GM10248 (cell line): ENCODE measurements at regions not wholly inside any gene's neighbourhood (a gene's known extent, or its start where the extent isn't known, plus 50 kb on each side); places are given as distances from the start of the nearest gene placed in this dataset.

Source experiments
- CTCF ChIA-PET: fragments of 300-600 bp; sonication (Branson Sonifier 250); formaldehyde crosslinking; extraction: SDS; loops from one replicate; lab custom pipeline; 2021; ENCODE audit warnings: antibody characterized with exemption; lab: Yijun Ruan, JAX
- POLR2A ChIA-PET: fragments of 350-650 bp; sonication (Branson Sonifier 250); formaldehyde crosslinking; extraction: SDS; loops from one replicate; lab custom pipeline; 2020; ENCODE audit warnings: antibody characterized with exemption; lab: Yijun Ruan, JAX
- DNase-seq: peaks from one replicate; pipeline ENCODE4 v3.0.0; 2012; ENCODE audit errors: extremely low spot score
- TF ChIP-seq, protein P1 (sequence below): IDR thresholded peaks from 2 replicates; pipeline ENCODE4 v1.5.1; 2012; ENCODE audit warnings: mild to moderate bottlenecking, low read depth; ENCODE audit errors: extremely low read depth, missing control alignments, control extremely low read depth

DNA sequence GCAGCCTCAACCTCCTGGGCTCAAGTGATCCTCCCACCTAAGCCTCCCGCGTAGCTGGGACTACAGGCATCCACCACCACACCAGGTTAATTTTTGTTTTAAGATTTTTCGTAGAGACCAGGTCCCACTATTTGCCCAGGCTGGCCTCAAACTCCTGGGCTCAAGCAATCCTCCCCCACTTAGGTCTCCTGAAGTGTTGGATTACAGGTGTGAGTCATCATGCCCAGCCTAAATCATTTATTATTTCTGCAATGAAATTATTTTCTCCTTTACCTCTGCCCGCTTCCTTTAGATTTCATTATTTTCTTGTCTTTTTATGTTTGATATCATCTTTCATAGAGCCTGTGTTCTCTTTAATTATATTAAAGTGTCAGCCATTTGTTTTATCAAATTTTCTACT is 165.2 kb upstream of the OTX2 start:
- no peak for DNase-seq
- ChIA-PET POLR2A (no interaction called here), CTCF (no interaction called here)
- TF ChIP-seq, protein P1, sequence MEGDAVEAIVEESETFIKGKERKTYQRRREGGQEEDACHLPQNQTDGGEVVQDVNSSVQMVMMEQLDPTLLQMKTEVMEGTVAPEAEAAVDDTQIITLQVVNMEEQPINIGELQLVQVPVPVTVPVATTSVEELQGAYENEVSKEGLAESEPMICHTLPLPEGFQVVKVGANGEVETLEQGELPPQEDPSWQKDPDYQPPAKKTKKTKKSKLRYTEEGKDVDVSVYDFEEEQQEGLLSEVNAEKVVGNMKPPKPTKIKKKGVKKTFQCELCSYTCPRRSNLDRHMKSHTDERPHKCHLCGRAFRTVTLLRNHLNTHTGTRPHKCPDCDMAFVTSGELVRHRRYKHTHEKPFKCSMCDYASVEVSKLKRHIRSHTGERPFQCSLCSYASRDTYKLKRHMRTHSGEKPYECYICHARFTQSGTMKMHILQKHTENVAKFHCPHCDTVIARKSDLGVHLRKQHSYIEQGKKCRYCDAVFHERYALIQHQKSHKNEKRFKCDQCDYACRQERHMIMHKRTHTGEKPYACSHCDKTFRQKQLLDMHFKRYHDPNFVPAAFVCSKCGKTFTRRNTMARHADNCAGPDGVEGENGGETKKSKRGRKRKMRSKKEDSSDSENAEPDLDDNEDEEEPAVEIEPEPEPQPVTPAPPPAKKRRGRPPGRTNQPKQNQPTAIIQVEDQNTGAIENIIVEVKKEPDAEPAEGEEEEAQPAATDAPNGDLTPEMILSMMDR, result no peak

DNA sequence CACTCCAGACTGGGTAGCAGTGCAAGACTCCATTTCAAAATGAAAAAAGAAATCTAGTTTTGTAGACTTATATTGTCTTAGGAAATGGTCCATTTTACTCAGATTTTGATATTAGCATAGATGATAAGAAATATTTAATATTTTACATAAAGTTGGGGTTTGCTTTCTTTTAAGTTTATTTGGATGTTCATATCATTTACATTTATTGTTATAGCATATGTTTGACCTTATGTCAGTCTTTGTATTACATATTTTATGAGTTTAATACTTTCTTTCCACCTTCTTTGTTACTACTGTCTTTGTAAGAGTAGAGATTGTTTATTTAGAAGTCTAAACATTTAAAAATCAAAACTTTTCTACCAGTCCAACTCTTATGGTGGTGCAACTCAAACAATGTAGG is 162.7 kb upstream of the OTX2 start:
- POLR2A ChIA-PET, result no interaction called here
- TF ChIP-seq, protein P1, result no peak
- CTCF ChIA-PET, result no interaction called here
- no peak for DNase-seq

DNA sequence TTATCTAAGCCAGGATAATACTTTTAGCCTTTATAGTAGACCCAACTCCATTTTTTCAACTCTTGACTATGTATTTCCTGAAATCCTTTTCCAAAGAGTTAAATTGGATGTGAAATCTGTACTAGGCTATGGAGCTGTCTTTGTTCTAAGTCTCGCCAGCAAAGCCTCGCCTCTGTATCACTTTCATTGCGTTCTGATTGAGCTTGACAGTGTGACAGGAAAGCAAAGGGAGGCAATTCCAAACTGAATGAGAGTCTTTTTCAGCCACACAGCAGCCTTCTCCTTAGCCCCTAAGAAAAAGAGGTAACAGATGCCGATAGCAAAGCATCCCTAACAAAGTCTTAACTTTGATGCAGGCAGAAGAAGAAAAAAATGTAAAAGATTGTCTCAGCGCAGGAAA is 154.6 kb upstream of the OTX2 start:
- CTCF ChIA-PET, result no interaction called here
- POLR2A ChIA-PET, result no interaction called here
- TF ChIP-seq, protein P1, result no peak
- DNase-seq, result no peak

- CTCF ChIA-PET, result interaction anchor here (1.0 kb wide), 1 partner anchor 11 kb away, joined by 3 read pairs; no protein-coding TSS in a partner anchor
- no peak for DNase-seq
- TF ChIP-seq, protein P1, result no peak
- POLR2A ChIA-PET, result no interaction called here
Observed at GRCh38 chr14:56963381-56963780, 153.1 kb upstream of the OTX2 start.

GRCh38 chr14:56962444-56963080 is 152.3 kb upstream of the OTX2 start:
- CTCF ChIA-PET, result interaction anchor here (1.0 kb wide), 1 partner anchor 12 kb away, joined by 3 read pairs; no protein-coding TSS in a partner anchor
- no peak for DNase-seq
- TF ChIP-seq, protein P1, result no peak
- POLR2A ChIA-PET, result no interaction called here

GRCh38 chr14:56959869-56960268 is 149.6 kb upstream of the OTX2 start:
- CTCF ChIA-PET, result interaction anchor here (2.2 kb wide), 1 partner anchor 9 kb away, joined by 7 read pairs; no protein-coding TSS in a partner anchor
- no peak for DNase-seq
- TF ChIP-seq, protein P1, result no peak
- POLR2A ChIA-PET, result no interaction called here

GRCh38 chr14:56959121-56959520 is 148.8 kb upstream of the OTX2 start:
- POLR2A ChIA-PET, result no interaction called here

More at GRCh38 chr14:56959121-56959520, 148.8 kb upstream of the OTX2 start:
- DNase-seq, result no peak
- CTCF ChIA-PET, result interaction anchor here (0.9 to 2.2 kb wide), 3 partner anchors 9 to 14 kb away, joined by 3 to 7 read pairs (median 3); no protein-coding TSS in a partner anchor
- TF ChIP-seq, protein P1, result no peak
